Hepatocyte (in vitro differentiated cells): ENCODE measurements at regions not wholly inside any gene's neighbourhood (a gene's known extent, or its start where the extent isn't known, plus 50 kb on each side); places are given as distances from the start of the nearest gene placed in this dataset.

Experiments
- DNase-seq: peaks from one replicate; pipeline ENCODE4 v3.0.0-alpha.2; 2016; ENCODE audit warnings: low spot score
- H2AFZ ChIP-seq: fragments of 200-600 bp; sonication (generic); 2 replicates; pipeline ENCODE4 v1.6.0; 2016; ENCODE audit warnings: antibody characterized with exemption, mild to moderate bottlenecking
- H3K27ac ChIP-seq: fragments of 200-600 bp; sonication (generic); 2 replicates; pipeline ENCODE4 v1.5.1; 2016; ENCODE audit warnings: mild to moderate bottlenecking
- H3K27me3 ChIP-seq: fragments of 200-600 bp; sonication (generic); 2 replicates; pipeline ENCODE4 v1.6.1; 2016
- H3K36me3 ChIP-seq: fragments of 200-600 bp; sonication (generic); replicated peaks from 2 replicates; pipeline ENCODE4 v1.5.1; 2016; ENCODE audit warnings: low read depth; ENCODE audit not compliant: insufficient read depth
- H3K4me1 ChIP-seq: fragments of 200-600 bp; sonication (generic); 2 replicates; pipeline ENCODE4 v1.5.1; 2016; ENCODE audit warnings: mild to moderate bottlenecking, moderate library complexity; ENCODE audit not compliant: insufficient read depth
- H3K4me2 ChIP-seq: fragments of 200-600 bp; sonication (generic); 2 replicates; pipeline ENCODE4 v1.6.0; 2016
- H3K4me3 ChIP-seq: fragments of 200-600 bp; sonication (generic); 2 replicates; pipeline ENCODE4 v1.5.1; 2016; ENCODE audit warnings: mild to moderate bottlenecking
- H3K79me2 ChIP-seq: fragments of 200-600 bp; sonication (generic); 2 replicates; pipeline ENCODE4 v1.6.0; 2017; ENCODE audit warnings: mild to moderate bottlenecking
- H3K9me2 ChIP-seq: fragments of 200-600 bp; sonication (generic); replicated peaks from 2 replicates; pipeline ENCODE4 v1.6.0; 2017; ENCODE audit warnings: mild to moderate bottlenecking; ENCODE audit not compliant: insufficient read depth
- H3K9me3 ChIP-seq: fragments of 200-600 bp; sonication (generic); 2 replicates; pipeline ENCODE4 v1.5.1; 2016; ENCODE audit warnings: low read depth, mild to moderate bottlenecking
- H4K20me1 ChIP-seq: fragments of 200-600 bp; sonication (generic); 2 replicates; pipeline ENCODE4 v1.6.0; 2016; ENCODE audit warnings: mild to moderate bottlenecking; ENCODE audit not compliant: insufficient read depth, poor library complexity, severe bottlenecking
- CTCF ChIP-seq: fragments of 200-600 bp; sonication (generic); IDR thresholded peaks from 2 replicates; pipeline ENCODE4 v1.5.1; 2016; ENCODE audit warnings: antibody characterized with exemption, mild to moderate bottlenecking; ENCODE audit not compliant: poor library complexity
- EZH2 ChIP-seq: fragments of 200-600 bp; sonication (generic); IDR thresholded peaks from 2 replicates; pipeline ENCODE4 v1.6.1; 2016; ENCODE audit warnings: antibody characterized with exemption, mild to moderate bottlenecking, borderline replicate concordance
- EZH2phosphoT487 ChIP-seq: fragments of 200-600 bp; sonication (generic); IDR thresholded peaks from one replicate; pipeline ENCODE4 v1.6.1; 2018; ENCODE audit warnings: antibody characterized with exemption, mild to moderate bottlenecking, low read depth, moderate library complexity; ENCODE audit not compliant: unreplicated experiment, severe bottlenecking
- WGBS: methylation state at CpG from one replicate; pipeline ENCODE4 v1.1.6; 2016; ENCODE audit warnings: low lambda C conversion rate; ENCODE audit errors: missing lambda C conversion rate; 5-methylcytosine and 5-hydroxymethylcytosine counted together

DNA sequence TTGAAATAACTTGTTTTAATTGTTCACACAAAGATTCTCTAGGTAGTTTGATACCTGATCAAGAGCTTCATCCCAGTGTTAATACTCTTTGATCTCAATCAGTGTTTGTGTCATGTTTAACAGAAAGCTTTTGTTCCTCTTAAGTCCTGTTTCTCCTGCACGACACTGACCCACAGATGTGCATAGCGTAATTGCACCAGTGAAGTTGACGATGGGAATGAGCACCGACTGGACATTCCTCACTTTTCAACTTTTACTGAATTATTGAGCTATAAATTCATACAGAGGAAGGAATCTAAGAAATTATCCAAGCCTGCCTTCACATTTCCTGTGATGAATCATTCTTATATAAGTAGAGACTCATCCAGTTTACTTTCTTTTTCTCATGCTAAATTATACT is 878.7 kb upstream of the TENM3 start:
- H2AFZ ChIP-seq, result no peak overlapping the region
- no peak for TF ChIP-seq CTCF
- TF ChIP-seq EZH2, result no peak
- no peak for TF ChIP-seq EZH2phosphoT487
- no peak for DNase-seq
- no peak overlapping the region for H3K27ac ChIP-seq
- H3K4me3 ChIP-seq, result no peak overlapping the region
- no peaks in the 10 kb centered on the region for H3K9me3 ChIP-seq
- 73% methylated on average over 4 of the region's 4 CpGs for WGBS
- H3K4me2 ChIP-seq, result no peak overlapping the region
- no peaks in the 10 kb centered on the region for H4K20me1 ChIP-seq
- no peaks in the 10 kb centered on the region for H3K27me3 ChIP-seq
- no peaks in the 10 kb centered on the region for H3K4me1 ChIP-seq
- H3K9me2 ChIP-seq, result no peaks in the 10 kb centered on the region
- no peaks in the 10 kb centered on the region for H3K79me2 ChIP-seq
- H3K36me3 ChIP-seq, result no peaks in the 10 kb centered on the region

DNA sequence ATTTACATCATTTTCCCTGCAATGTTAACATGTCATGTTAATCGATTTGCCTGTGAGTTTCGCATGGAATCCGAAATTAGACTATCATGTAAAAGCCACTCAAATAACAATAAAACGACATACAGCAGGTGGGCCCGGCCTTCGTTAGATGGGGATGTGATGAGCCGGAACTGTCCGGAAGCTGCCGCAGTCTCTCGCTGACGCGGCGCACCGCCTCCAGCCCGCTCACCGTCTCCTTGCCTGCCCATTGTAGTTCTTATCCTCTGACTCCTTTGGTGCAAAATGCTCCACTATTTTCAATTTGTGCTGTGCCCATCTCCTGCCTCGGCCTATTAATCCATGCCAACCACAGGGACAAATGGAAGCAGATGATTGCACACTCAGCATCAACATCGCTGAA is 877.5 kb upstream of the TENM3 start:
- no peak for TF ChIP-seq CTCF
- no peak for TF ChIP-seq EZH2
- TF ChIP-seq EZH2phosphoT487, result no peak
- Histone ChIP-seq H3K36me3 (no peaks in the 10 kb centered on the region), H3K9me2 (no peaks in the 10 kb centered on the region), H3K4me3 (no peak overlapping the region), H2AFZ (no peak overlapping the region), H3K4me1 (no peaks in the 10 kb centered on the region), H3K27ac (no peak overlapping the region), H4K20me1 (no peaks in the 10 kb centered on the region), H3K4me2 (no peak overlapping the region), H3K79me2 (no peaks in the 10 kb centered on the region), H3K27me3 (no peaks in the 10 kb centered on the region), H3K9me3 (no peaks in the 10 kb centered on the region)
- WGBS, result 96% methylated on average over 18 of the region's 18 CpGs
- no peak for DNase-seq

- Histone ChIP-seq H3K36me3 (no peaks in the 10 kb centered on the region), H3K4me1 (no peaks in the 10 kb centered on the region), H3K9me3 (no peaks in the 10 kb centered on the region), H3K27me3 (no peaks in the 10 kb centered on the region), H2AFZ (no peak overlapping the region), H3K9me2 (no peaks in the 10 kb centered on the region), H3K4me2 (no peak overlapping the region), H4K20me1 (no peaks in the 10 kb centered on the region), H3K79me2 (no peaks in the 10 kb centered on the region), H3K27ac (no peak overlapping the region), H3K4me3 (no peak overlapping the region)
- 71% methylated on average over 3 of the region's 3 CpGs for WGBS
- TF ChIP-seq EZH2 (no peak), EZH2phosphoT487 (no peak)
- no peak for DNase-seq
Measured at GRCh38 chr4:181372014-181372413, 871.2 kb upstream of the TENM3 start.

DNA sequence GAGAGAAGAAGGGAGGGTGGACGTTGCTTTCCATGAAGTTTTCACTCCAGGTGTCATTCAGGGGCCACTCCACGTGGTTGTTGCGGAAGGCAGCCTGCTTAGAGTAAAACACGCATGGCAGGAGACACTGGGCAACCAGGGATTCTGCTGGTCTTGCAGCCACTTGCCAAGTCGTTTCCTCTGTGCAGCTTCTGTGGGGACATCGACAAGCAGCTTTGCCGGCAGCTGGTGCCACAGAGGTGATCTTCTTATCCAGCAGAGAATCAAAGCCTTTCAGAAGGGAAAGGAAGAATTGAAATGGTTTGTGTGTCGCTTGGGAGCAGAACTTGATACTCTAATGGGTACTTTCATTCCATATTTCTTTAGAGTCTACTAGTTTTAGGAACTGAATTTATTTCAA is 867.1 kb upstream of the TENM3 start:
- Histone ChIP-seq H3K9me3 (no peaks in the 10 kb centered on the region), H3K36me3 (no peaks in the 10 kb centered on the region), H3K9me2 (no peaks in the 10 kb centered on the region), H4K20me1 (no peaks in the 10 kb centered on the region), H3K27me3 (no peaks in the 10 kb centered on the region), H3K4me1 (no peaks in the 10 kb centered on the region), H3K4me2 (no peak overlapping the region), H2AFZ (no peak overlapping the region), H3K27ac (no peak overlapping the region), H3K79me2 (no peaks in the 10 kb centered on the region), H3K4me3 (no peak overlapping the region)
- TF ChIP-seq EZH2, result no peak
- 75% methylated on average over 8 of the region's 8 CpGs for WGBS
- DNase-seq, result no peak
